ENCODE measurements at regions not wholly inside any gene's neighbourhood (a gene's known extent, or its start where the extent isn't known, plus 50 kb on each side); places are given as distances from the start of the nearest gene placed in this dataset.

GRCh38 chr16:9225527-9226316 is 134.3 kb downstream of the HAPSTR1 start:
- peak; percentile 31 for TF ChIP-seq CTCF (IDR thresholded peaks at IDR 0.05; ENCODE audit: low read length)
- no peak for TF ChIP-seq EZH2phosphoT487 (IDR thresholded peaks at IDR 0.05; ENCODE audit: low read length)
- Histone ChIP-seq H3K27me3 (replicated peaks; ENCODE audit: insufficient read depth, low read length) (no peaks in the 10 kb centered on the region), H3K4me3 (ENCODE audit: low read length) (no peak overlapping the region), H3K36me3 (replicated peaks; ENCODE audit: insufficient read depth, low read length) (no peaks in the 10 kb centered on the region), H4K20me1 (ENCODE audit: insufficient read depth, low read length) (no peaks in the 10 kb centered on the region), H3F3A (ENCODE audit: insufficient read depth, low read length) (no peaks in the 10 kb centered on the region), H2AFZ (ENCODE audit: low read length) (no peak overlapping the region), H3K9ac (ENCODE audit: low read length) (no peak overlapping the region), H3K27ac (ENCODE audit: low read length) (no peak overlapping the region), H3K9me2 (replicated peaks; ENCODE audit: insufficient read depth, low read length) (no peaks in the 10 kb centered on the region), H3K9me3 (replicated peaks; ENCODE audit: insufficient read depth, low read length) (no peaks in the 10 kb centered on the region), H3K4me2 (ENCODE audit: low read depth, low read length) (no peak overlapping the region), H3K79me2 (ENCODE audit: low read length) (no peaks in the 10 kb centered on the region), H3K4me1 (ENCODE audit: low read length) (no peaks in the 10 kb centered on the region)
- no peak for DNase-seq

GRCh38 chr16:9226924-9227323 is 135.5 kb downstream of the HAPSTR1 start:
- H3K4me1 ChIP-seq (ENCODE audit: low read length), result no peaks in the 10 kb centered on the region
- no peak for DNase-seq
- H3K27me3 ChIP-seq (replicated peaks; ENCODE audit: insufficient read depth, low read length), result no peaks in the 10 kb centered on the region
- TF ChIP-seq EZH2phosphoT487 (IDR thresholded peaks at IDR 0.05; ENCODE audit: low read length) (no peak), EZH2 (optimal IDR thresholded peaks at IDR 0.05; ENCODE audit: low read depth, low read length) (no peak), CTCF (IDR thresholded peaks at IDR 0.05; ENCODE audit: low read length) (no peak)
- H3K4me3 ChIP-seq (ENCODE audit: low read length), result no peak overlapping the region
- H3K79me2 ChIP-seq (ENCODE audit: low read length), result no peaks in the 10 kb centered on the region
- H3K9me2 ChIP-seq (replicated peaks; ENCODE audit: insufficient read depth, low read length), result no peaks in the 10 kb centered on the region
- no peak overlapping the region for H2AFZ ChIP-seq (ENCODE audit: low read length)
- H3K36me3 ChIP-seq (replicated peaks; ENCODE audit: insufficient read depth, low read length), result no peaks in the 10 kb centered on the region
- no peak overlapping the region for H3K27ac ChIP-seq (ENCODE audit: low read length)
- H3K4me2 ChIP-seq (ENCODE audit: low read depth, low read length), result no peak overlapping the region
- H3F3A ChIP-seq (ENCODE audit: insufficient read depth, low read length), result no peaks in the 10 kb centered on the region
- no peaks in the 10 kb centered on the region for H4K20me1 ChIP-seq (ENCODE audit: insufficient read depth, low read length)
- no peak overlapping the region for H3K9ac ChIP-seq (ENCODE audit: low read length)
- no peaks in the 10 kb centered on the region for H3K9me3 ChIP-seq (replicated peaks; ENCODE audit: insufficient read depth, low read length)

GRCh38 chr16:9231039-9231438 is 139.6 kb downstream of the HAPSTR1 start:
- H3F3A ChIP-seq (ENCODE audit: insufficient read depth, low read length), result no peaks in the 10 kb centered on the region
- no peaks in the 10 kb centered on the region for H3K27me3 ChIP-seq (replicated peaks; ENCODE audit: insufficient read depth, low read length)
- H3K27ac ChIP-seq (ENCODE audit: low read length), result no peak overlapping the region
- no peaks in the 10 kb centered on the region for H4K20me1 ChIP-seq (ENCODE audit: insufficient read depth, low read length)
- H3K4me1 ChIP-seq (ENCODE audit: low read length), result no peaks in the 10 kb centered on the region
- no peaks in the 10 kb centered on the region for H3K9me3 ChIP-seq (replicated peaks; ENCODE audit: insufficient read depth, low read length)
- H3K4me3 ChIP-seq (ENCODE audit: low read length), result no peak overlapping the region
- H3K9ac ChIP-seq (ENCODE audit: low read length), result no peak overlapping the region
- no peaks in the 10 kb centered on the region for H3K36me3 ChIP-seq (replicated peaks; ENCODE audit: insufficient read depth, low read length)
- no peak overlapping the region for H2AFZ ChIP-seq (ENCODE audit: low read length)
- H3K4me2 ChIP-seq (ENCODE audit: low read depth, low read length), result no peak overlapping the region
- DNase-seq, result no peak
- H3K9me2 ChIP-seq (replicated peaks; ENCODE audit: insufficient read depth, low read length), result no peaks in the 10 kb centered on the region
- TF ChIP-seq EZH2 (optimal IDR thresholded peaks at IDR 0.05; ENCODE audit: low read depth, low read length), result no peak
- TF ChIP-seq CTCF (IDR thresholded peaks at IDR 0.05; ENCODE audit: low read length), result no peak
- TF ChIP-seq EZH2phosphoT487 (IDR thresholded peaks at IDR 0.05; ENCODE audit: low read length), result no peak
- no peaks in the 10 kb centered on the region for H3K79me2 ChIP-seq (ENCODE audit: low read length)
